Epithelial cell of proximal tubule (primary cell): ENCODE measurements at regions not wholly inside any gene's neighbourhood (a gene's known extent, or its start where the extent isn't known, plus 50 kb on each side); places are given as distances from the start of the nearest gene placed in this dataset.

ENCODE experiments used
- DNase-seq: peaks from one replicate; pipeline ENCODE4 v3.0.0-alpha.2; 2011; ENCODE audit warnings: low read depth
- H3K4me3 ChIP-seq: 2 replicates; pipeline ENCODE4 v1.5.1; 2011; ENCODE audit warnings: low read depth, mild to moderate bottlenecking, low read length
- CTCF ChIP-seq: conservative IDR thresholded peaks from 2 replicates; pipeline ENCODE4 v1.5.1; 2012; ENCODE audit warnings: low read depth, mild to moderate bottlenecking, low read length

DNA sequence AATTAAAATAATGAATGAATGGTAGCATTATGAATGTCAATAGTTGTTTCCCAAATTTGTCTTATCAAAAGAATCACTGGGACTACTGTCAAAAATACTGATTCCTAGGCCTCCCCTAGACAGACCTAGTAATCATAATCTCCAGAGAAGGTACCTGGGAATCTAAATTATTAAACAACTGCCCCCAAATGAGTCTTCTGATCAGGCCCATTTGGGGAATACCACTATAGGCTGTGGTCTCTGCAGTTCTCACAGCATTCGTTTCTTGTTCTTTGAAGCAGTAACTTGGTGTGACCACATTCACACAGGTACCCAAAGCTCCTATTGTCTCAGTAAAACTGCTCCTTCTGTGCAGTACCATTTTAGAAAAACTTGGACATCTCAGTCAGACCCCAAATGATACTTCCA, 230.9 kb downstream of the PIK3R1 start:
- no peak for DNase-seq
- no peak for TF ChIP-seq CTCF
- no peak overlapping the region for H3K4me3 ChIP-seq

- DNase-seq: no peak
- H3K4me3 ChIP-seq: no peak overlapping the region
- no peak for TF ChIP-seq CTCF
Measured at GRCh38 chr5:68447136-68447929, 231.8 kb downstream of the PIK3R1 start.

GRCh38 chr5:68449380-68449779, 233.8 kb downstream of the PIK3R1 start:
- no peak for DNase-seq

DNA sequence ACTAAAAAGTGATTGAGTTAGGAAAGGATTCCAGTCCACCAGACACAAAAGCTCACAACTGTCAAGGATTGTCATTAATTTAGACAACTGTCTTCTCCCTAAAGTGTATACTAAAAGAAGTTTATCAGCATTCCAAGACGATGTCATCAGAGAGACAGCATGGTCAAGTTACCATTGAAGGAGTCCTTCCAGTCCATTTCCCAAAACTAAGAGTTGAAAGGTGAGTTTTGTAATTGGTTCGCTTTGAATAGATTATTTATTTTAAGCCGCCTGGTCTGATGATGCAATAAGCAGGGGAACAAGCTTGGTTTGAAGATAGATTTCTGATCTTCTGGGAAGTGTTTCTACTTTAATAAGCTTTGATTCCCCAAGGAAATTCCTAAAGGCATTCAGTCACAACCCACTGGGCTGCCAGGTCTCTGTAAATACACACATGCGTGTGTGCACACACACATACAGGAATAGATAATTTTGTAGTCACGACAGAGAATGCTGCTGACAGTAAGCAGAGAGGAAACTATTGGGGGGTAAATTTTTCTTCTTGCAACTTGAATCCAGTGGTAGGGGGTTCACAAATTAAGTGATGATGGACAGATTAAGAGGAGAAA, 234.8 kb downstream of the PIK3R1 start:
- no peak overlapping the region for H3K4me3 ChIP-seq
- no peak for DNase-seq
- TF ChIP-seq CTCF: no peak

More at GRCh38 chr5:68449380-68449779, 233.8 kb downstream of the PIK3R1 start:
- H3K4me3 ChIP-seq: no peak overlapping the region
- TF ChIP-seq CTCF: no peak

DNA sequence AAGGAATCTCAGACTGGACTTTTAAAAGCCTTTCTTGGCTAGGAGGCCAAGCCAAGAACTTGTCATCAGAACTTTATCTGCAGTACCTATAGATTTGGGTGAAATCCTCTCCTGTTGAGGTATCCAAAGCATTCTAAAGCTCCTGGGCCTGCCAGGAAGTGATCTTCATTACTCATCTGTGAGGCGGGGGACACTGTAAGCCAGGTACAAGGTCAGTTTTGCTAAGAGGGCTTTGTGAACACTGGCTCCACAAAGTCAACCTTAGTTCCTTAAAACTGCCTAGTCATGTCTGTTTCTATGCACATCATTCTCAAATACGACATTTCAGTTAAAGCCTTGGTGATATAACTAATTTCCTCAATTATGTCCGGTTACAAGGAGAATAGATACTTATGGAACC, 236.7 kb downstream of the PIK3R1 start:
- TF ChIP-seq CTCF: no peak
- H3K4me3 ChIP-seq: no peak overlapping the region
- no peak for DNase-seq

DNA sequence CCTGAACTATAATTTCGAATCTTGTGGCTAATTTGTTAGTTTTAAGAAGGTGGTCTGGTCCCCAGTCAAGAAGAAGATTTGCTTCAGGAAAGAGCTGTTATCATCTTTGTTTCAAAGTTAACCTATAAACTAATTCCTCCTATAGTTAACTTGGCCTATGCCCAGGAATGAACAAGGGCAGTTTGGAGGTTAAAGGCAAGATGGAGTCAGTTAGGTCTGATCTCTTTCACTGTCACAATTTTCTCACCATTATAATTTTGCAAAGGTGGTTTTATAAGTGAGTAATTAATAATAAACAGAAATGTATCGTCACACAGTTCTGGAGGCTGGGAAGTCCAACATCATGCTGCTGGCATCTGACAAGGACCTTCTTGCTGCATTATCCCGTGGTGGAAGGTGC, 238.6 kb downstream of the PIK3R1 start:
- DNase-seq: no peak
- TF ChIP-seq CTCF: no peak
- no peak overlapping the region for H3K4me3 ChIP-seq

- DNase-seq: no peak
- H3K4me3 ChIP-seq: no peak overlapping the region
- no peak for TF ChIP-seq CTCF
Measured at GRCh38 chr5:68454766-68455165, 239.2 kb downstream of the PIK3R1 start.
